Stimulated activated CD4-positive, alpha-beta T cell treated with anti-CD3 and anti-CD28 coated beads, Interleukin-4, amount 100 ng/mL, for 48 hours (primary cell): ENCODE measurements at regions not wholly inside any gene's neighbourhood (a gene's known extent, or its start where the extent isn't known, plus 50 kb on each side); places are given as distances from the start of the nearest gene placed in this dataset.
"Not testable (repeated sequence)": the region's sequence is repeated elsewhere in the genome, so short reads cannot be mapped to it uniquely, and the experiment has no call there.

Experiments used
- DNase-seq, 2 donors: peaks; one replicate each; pipeline ENCODE4 v3.0.0-alpha.2; 2020; ENCODE audit warnings: low read depth in 2 of 2

DNA sequence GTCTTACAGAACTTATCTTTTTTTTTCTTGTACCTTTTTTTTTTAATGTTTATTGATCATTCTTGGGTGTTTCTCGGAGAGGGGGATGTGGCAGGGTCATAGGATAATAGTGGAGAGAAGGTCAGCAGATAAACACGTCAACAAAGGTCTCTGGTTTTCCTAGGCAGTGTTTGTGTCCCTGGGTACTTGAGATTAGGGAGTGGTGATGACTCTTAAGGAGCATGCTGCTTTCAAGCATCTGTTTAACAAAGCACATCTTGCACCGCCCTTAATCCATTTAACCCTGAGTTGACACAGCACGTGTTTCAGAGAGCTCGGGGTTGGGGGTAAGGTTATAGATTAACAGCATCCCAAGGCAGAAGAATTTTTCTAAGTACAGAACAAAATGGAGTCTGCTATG is 345.9 kb downstream of the TUBA3C start:
- DNase-seq = not testable (repeated sequence)

DNA sequence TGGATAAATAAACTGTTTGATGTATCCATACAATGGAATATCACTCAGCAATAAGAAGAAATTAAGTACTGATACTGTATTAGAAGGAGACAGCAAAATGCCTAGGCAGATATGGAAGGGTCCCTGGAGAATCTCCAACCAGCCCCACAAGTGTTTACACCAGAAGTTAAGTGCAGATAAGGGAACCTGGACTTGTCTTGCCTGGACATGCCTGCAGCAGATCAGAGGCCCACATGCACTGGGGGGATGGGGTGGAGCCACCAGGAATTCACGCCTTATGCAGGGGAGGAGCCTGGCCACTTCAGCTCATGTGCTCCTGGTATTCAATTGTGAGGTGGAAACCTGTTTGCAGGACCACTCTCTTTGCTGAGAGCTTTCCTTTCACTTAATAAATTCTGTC is 356.9 kb downstream of the TUBA3C start:
- DNase-seq = not testable (repeated sequence)

DNA sequence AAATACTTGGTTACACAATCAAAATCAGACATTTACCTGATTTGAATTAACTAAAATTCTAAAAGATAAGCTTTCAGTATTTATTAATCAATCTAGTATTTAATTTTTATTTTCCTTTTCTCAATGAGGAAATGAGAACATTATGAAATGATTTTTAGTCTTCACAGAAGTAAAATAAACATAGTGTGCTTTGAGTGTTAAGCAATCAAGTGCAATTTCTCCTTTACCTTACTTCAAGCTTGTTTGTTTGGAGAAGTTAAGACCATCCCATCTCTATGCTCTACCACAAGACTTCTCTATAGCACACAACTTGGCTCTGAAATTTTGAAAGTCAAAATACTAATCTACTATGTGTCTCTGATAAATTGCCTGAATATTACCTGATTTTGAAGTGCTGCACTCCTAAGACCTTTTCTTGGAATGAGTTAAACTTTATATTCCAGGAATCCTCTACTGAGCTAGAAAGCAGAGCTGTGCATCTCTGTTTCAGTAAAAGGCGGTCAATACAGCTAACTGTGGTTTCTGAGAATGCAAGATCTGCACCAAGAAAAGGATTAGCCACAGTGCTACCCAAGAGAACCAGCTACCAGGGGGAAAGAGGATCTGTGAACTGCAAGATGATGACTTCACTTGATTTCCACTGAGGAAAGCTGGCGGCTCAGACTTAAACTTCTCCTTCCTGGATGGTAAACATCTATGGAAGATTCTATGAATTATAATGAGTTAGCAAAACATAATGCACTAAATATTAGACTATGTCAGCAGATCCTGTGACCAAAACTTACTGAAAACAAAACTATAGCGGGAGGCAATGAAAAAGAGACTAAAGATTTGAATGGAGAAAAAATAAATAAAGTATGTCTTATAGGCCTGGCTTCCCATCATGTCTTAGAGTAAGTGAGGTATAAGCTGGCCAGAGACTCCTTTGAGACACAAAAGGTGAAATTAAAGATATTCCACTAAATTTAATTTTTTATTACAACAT is 358.7 kb downstream of the TUBA3C start:
- not testable (repeated sequence) for DNase-seq

DNA sequence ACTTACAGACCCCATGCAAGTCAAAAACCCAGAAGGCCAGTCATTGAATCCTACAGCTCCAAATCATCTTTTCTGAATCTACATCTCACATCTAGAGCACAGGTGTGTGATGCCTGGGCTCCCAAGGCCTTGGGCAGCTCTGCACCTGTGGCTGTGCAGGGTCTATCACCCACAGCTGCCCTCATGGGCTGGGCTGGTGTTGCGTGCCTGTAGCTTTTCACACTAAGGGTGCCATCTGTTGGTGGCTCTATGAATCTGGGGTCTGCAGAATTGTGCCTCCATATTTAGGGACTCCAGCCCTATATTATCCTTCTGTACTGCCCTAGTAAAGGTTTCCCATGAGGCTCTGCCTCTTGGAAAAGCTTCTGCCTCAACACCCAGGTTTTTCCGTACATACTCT is 407.6 kb downstream of the TUBA3C start:
- DNase-seq = not testable (repeated sequence)

DNA sequence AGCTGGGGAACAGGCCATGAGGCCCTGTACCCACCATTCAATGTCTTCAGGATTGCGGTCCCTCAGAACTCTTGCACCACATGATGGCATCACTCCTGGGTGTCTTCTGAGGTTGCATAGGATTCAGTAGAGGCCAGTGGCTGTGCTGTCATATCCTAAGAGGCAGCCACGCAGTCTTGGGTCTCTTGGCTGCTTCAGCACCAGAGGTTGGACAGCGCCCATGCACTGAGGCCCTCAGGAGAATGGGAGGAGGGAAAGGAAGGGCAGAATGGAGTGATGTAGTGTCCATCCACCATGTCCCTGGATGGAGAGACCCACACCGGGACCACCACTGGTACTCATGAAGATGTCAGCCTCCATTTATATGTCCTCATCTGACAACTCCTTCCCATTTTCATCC is 439.9 kb downstream of the TUBA3C start:
- DNase-seq = not testable (repeated sequence)

DNA sequence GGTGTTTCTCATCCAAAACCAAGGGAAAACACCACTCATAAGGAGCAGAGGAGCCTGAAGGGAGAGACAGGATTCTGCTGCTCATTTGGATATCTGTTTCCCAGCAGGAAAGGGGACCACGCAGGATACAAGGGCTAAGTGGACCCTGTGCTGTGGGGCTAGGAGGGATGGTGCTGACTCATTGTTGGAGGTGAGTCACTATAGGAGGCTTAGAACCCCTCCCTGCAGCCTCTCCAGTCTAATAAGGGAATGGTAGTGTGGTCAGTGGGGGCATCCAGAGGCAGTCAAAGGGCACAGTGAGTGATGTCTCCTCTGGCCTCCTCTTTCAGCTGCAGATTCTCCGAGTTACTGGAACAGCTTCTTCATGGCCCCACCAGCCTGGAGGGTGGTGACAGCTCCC is 442.3 kb downstream of the TUBA3C start:
- DNase-seq = no peak

DNA sequence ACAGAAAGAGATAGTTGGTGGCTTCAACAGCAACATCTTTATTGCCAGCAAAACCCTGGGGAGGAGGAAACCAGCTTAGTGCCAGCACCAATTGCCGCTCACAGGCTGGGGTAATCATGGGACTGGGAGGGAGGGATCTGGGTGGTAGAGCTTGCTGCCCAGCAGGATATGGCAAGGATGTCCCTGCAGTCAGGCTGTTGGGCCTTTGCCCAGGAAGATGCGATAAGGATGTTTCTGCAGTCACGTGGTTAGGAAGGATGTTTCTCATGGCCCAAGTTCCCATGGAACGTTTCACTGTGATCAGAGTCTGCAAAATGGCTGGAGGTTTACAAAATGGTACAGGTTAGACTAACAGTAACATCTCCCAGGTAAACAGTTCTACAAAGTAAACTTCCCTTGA is 443.5 kb downstream of the TUBA3C start:
- DNase-seq = not testable (repeated sequence)

DNA sequence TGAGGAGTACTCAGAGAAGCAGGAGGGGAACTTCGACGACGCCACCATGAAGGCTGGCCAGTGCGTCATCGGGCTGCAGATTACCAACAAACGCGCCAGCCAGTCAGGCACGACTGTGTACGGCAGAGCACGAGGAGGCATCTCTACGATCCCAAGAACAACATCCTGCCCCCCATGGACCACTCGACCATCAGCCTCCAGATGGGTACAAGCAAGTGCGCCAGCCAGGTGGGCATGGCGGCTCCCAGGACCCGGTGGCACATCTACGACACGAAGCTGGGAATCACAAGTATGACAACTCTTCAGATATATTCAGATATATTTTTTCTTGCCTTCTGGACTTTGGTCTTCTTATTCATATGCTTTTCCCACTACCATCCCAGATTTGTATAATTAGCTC is 454.5 kb downstream of the TUBA3C start:
- not testable (repeated sequence) for DNase-seq

DNA sequence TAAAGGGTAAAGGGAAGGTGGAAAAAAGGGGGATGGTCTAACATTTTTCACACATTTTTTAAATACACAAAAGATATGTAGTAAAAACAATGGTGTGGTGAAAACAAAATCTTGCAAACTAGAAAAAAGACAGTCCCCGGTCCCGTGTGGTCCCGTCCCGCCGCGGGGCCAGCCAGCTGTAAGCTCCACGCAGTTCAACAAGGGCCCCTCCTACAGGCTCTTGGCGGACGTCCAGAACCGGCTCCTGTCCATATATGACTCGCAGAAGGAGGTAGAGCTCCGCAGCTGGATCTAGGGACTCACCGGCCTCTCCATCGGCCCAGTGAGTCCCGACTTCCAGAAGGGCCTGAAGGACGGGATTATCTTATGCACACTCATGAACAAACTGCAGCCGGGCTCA is 455.1 kb downstream of the TUBA3C start:
- DNase-seq = not testable (repeated sequence)

DNA sequence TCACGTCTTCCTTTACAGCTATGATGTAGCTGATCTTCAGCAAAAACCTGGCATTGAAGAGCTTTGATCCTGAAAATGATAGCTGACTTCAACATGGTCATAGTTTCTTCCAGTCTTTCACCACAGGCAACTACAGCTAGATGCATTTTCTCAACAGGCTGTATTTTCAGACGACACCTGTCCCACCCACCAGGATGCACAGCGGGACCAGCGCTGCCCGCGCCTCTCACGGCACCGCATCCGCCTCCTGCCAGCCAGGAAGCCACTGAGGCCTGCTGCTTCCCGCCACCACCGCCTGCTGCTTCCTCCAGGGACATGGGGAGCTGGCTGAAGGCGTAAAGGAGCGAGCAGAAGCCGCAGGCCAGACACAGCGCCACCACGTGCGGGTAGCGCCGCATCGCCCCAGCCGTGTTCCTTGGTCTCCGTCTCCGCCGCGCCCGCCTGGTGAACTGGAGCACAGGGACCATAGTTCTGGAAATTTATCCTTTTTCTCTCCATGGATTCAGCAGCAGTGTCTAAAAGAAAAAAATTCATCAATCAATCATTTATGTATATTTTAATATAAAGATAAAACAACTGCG is 456.3 kb downstream of the TUBA3C start:
- not testable (repeated sequence) for DNase-seq

DNA sequence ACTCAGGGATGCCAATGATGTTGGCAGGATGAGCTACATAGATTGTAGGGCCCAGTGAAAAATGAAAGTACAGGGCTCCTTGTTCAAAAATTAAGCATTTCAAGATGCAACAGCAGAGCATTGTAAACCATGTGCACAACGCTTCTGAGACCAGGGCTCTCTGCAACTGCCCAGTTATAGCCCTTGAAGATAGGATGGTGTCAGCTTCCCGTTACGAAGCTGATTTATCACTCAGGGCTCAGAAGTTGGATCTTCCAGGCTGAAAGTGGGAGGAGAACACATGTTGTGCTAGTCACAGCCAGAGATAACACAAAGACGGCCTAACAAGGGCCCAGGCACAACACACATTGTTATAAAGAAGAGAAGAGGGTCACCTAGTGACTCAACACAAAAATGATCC is 466.7 kb downstream of the TUBA3C start:
- no peak for DNase-seq

DNA sequence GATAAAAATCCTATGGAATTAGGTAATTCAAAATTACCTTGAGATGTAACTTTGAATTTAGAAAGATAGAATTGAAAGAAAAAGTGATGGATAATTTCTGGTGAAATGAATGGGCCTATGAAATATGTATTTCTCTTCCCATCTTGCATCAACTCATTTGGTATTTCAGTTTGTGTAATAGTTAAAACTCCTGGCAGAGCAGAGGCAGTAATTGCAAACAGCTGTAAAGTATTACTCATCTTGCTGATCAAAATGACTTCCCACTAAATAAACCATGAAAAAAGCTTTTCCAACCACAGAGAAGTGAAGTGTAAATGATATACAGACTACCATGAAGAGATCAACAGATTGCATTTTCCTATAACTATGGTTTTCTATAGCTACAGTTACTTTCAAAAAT is 471.0 kb downstream of the TUBA3C start:
- DNase-seq = not testable (repeated sequence)

DNA sequence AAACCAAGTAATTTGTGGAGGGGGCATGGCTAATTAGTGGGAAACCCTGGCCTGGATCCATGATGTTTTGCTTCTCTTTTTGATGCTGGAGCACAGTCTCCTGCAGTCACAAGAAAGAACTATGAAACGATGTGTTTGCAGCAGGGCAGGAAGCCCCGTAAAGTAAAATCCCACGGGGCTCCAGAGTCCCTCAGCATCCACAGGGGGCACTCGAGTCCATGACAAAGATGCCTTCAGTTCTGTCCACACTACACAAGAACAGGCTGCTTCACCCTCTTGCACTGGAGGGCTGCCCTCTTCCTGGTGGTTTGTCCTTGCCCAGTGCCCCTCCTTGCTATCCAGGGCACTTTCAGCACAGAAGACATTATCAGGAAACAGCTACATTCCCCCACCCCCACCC is 475.1 kb downstream of the TUBA3C start:
- not testable (repeated sequence) for DNase-seq

DNA sequence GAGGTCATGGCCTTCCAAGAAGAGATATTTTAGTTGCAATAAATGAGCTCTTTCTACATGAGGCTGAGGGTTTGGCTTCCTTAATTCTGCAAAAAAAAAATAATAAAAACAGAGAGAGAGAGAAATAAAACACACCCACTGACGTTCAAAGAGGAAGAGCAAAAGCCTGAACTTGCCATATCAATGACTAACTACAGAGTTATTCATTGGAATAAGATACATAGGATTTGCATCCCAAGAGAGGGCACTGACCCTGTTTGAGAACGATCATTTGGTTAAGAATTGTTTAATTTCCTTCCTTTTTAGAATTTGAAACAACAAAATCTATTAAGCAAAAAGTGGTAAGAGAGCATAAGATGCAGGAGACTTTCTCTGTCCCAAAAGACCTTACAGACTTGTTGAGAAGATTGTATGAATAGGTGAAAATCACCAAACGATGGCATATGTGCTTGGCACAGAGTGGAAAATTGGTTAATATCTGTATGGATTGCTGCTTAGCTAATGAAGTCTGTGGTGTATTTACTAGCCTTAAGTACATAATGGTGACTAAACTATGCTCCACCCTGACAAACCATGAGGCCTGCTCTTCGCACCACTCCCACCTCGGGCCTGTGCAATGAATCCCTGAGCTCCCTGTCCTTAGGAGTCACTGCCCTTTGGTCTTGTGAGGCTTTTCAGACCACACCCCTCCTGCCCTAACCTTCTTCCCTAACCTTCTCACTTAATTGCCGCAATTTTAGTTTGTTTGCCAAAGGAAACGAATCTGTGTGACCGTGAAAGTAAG is 479.0 kb downstream of the TUBA3C start:
- not testable (repeated sequence) for DNase-seq

DNA sequence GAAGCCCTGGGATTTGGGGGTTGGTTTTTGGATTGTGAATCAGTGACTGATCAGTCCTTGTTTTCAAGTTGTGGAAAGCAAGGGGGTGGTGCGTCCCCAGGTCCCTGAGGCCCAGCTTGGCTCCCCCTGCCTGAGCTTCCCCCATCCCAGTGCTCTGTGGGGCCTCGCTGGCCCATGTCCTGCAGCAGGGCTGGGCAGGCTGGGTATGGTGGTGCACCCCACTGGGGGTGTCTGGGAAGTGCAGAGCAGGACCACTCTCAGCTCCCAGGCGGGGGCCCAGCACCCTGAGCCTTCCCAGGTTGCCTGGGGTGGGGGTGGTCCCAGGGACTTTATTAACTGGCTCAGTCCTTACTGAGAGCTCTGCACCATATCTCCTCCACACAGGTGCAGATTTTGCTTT is 483.3 kb downstream of the TUBA3C start:
- not testable (repeated sequence) for DNase-seq

DNA sequence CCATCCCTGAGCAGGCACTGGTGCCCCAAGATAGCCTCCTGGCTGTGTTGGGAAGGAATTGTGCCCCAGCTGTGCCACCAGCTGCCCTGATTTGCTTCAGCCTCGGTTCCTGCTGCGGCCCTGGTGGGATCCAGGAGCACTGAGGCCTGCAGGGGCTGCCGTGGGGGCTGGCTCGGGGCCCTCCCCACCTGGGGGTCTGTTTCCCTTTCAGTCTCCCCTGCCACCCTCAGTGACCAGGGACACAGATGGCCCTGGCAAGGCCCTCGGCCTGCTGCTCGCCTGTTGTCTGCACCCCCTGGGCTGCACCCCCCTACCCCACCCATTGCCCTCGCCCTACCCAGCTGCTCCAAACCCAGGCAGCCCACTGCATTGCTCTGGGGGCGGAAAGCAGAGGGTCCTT is 483.8 kb downstream of the TUBA3C start:
- not testable (repeated sequence) for DNase-seq

DNA sequence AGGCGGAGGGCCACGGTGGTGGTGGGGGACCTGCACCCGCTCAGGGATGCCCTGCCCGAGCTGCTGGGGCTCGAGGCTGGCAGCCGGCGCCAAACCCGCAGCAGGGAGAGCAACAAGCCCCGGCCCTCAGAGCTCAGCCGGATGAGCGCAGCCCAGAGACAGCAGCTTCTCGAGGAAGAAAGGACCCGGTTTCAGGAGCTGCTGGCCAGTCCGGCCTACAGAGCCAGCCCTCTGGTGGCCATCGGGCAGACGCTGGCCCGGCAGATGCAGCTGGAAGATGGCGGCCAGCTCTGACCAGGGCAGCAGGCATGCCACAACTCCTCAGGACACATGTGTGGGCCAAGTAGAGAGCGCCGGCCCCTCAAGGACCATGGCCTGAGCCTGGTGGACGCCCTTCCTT is 484.4 kb downstream of the TUBA3C start:
- DNase-seq = not testable (repeated sequence)

DNA sequence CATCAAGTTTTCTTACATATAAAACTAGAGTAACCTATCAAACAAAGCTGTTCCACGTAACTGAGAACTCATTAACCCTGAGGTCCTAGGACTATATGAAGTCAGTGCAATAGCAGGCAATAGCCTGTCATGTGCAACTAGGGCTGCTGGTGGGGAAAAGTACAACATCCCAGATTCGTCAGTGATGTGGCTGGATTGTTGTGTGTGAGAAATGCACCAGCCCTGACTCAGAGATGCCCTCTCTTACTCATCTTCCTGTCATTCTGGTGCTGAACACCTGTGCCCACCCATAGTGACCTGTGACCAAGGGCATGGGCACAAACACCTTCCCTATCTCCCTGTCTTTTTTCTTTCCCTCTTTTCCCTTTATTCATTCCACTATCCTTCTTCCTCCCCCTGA is 504.2 kb downstream of the TUBA3C start:
- not testable (repeated sequence) for DNase-seq

DNA sequence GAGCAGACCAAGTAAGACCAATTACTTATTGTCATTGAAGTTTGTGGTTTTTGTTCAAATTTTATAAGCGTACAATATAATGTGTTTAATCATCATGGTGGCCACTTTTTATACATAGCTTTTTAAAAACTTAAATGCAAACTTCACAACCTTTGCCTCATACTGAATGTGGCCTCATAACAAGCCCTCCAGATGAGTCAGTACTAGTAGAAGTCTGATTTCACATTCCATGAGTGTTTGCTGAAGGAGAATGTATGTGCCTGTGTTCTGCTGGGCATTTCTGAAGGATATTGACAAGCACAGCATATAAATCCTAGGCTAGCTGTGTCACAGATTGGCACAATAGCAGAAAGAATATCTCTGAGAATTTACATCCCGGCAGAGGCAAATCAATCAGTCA is 506.4 kb downstream of the TUBA3C start:
- not testable (repeated sequence) for DNase-seq

DNA sequence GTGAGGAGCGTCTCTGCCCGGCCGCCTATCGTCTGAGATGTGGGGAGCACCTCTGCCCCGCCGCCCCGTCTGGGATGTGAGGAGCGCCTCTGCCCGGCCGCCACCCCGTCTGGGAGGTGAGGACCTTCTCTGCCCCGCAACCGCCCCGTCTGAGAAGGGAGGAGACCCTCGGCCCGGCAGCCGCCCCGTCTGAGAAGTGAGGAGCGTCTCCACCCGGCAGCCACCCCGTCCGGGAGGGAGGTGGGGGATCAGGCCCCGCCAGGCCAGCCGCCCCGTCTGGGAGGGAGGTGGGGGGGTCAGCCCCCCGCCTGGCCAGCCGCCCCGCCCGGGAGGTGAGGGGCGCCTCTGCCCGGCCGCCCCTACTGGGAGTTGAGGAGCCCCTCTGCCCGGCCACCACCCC is 507.8 kb downstream of the TUBA3C start:
- not testable (repeated sequence) for DNase-seq

DNA sequence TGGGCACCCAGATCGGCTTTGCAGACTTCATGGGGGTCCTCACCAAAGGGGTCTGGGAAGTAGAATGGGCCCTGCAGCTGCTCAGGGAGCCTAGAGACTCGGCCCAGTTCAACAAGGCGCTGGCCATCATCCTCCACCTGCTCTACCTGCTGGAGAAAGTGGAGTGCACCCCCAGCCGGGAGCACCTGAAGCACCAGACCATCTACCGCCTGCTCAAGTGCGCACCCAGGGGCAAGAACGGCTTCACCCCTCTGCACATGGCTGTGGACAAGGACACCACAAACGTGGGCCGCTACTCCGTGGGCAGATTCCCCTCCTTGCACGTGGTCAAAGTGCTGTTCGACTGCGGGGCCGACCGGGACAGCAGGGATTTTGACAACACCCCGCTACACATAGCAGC is 515.0 kb downstream of the TUBA3C start:
- not testable (repeated sequence) for DNase-seq

DNA sequence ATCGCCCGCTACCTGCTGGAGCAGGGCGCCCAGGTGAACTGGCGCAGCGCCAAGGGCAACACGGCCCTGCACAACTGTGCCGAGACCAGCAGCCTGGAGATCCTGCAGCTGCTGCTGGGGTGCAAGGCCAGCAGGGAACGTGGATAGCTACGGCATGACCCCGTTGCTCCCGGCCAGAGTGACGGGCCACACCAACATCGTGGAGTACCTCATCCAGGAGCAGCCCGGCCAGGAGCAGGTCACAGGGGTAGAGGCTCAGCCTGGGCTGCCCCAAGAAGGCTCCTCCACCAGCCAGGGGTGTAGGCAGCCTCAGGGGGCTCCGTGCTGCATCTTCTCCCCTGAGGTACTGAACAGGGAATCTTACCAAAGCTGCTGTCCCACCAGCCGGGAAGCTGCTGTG is 515.9 kb downstream of the TUBA3C start:
- DNase-seq = not testable (repeated sequence)
